ENCODE measurements at regions not wholly inside any gene's neighbourhood (a gene's known extent, or its start where the extent isn't known, plus 50 kb on each side); places are given as distances from the start of the nearest gene placed in this dataset.

DNA sequence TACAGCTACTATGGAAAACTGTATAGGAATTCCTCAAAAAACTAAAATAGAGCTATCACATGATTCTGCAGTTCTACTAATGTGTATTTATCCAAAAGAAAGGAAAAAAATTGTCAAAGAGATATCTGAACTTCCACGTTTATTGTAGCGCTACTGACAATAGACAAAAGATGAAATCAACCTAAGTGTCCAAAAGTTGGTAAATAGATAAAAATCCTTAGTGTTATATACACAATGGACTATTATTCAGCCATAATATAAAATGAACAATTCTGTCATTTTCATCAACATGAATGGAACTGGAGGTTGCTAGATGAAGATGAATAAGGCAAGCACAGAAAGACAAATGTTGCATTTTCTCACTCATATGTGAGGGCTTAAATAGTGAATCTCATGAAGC is 1492.1 kb downstream of the MRPL39 start:
- Histone ChIP-seq H3K4me3 (no peak overlapping the region), H3K9me3 (no peaks in the 10 kb centered on the region), H3K4me1 (no peaks in the 10 kb centered on the region), H3K27me3 (no peaks in the 10 kb centered on the region), H3K36me3 (no peaks in the 10 kb centered on the region), H3K27ac (no peak overlapping the region)
- in situ Hi-C loops (cut with MboI; ENCODE audit: low pct_ligation_motif_present in 1 of 4, low pct_unique_long_range_greater_than_20kb in 1 of 4, low sequenced_read_pairs in 3 of 4) (no loop called here), intact Hi-C loops (cut with DNase I; ENCODE audit: low total_unique reads) (no loop called here)
- TF ChIP-seq POLR2A (IDR thresholded peaks at IDR 0.05) (no peak), EP300 (IDR thresholded peaks at IDR 0.05; ENCODE audit: low read depth) (no peak), POLR2AphosphoS5 (IDR thresholded peaks at IDR 0.05) (no peak)
- TF ChIP-seq, protein P1, sequence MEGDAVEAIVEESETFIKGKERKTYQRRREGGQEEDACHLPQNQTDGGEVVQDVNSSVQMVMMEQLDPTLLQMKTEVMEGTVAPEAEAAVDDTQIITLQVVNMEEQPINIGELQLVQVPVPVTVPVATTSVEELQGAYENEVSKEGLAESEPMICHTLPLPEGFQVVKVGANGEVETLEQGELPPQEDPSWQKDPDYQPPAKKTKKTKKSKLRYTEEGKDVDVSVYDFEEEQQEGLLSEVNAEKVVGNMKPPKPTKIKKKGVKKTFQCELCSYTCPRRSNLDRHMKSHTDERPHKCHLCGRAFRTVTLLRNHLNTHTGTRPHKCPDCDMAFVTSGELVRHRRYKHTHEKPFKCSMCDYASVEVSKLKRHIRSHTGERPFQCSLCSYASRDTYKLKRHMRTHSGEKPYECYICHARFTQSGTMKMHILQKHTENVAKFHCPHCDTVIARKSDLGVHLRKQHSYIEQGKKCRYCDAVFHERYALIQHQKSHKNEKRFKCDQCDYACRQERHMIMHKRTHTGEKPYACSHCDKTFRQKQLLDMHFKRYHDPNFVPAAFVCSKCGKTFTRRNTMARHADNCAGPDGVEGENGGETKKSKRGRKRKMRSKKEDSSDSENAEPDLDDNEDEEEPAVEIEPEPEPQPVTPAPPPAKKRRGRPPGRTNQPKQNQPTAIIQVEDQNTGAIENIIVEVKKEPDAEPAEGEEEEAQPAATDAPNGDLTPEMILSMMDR (IDR thresholded peaks at IDR 0.05) = no peak
- no peak for DNase-seq
- WGBS, 2 donors (ENCODE audit: low coverage in 1 of 2) = 87 to 88% methylated on average over 2 of the region's 2 CpGs

DNA sequence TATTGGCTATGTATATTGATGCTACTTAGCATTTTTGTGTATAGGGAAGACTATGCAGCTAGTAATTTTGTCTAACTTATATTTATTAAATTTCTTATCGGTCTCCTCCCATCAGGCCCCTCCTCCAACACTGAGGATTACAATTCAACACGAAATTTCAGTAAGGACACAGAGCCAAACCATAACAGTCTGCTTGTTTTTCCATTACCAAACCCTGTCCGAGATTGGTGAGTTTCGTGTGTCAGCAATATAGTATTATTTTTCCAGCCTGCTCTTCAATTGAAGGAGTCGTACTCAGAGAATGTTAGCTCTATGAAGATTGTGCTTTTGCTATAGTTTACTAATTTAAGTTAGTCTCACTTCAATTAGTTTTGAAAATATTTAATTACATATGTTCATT is 1495.3 kb downstream of the MRPL39 start:
- Histone ChIP-seq H3K36me3 (no peaks in the 10 kb centered on the region), H3K9me3 (no peaks in the 10 kb centered on the region), H3K27ac (no peak overlapping the region), H3K4me1 (no peaks in the 10 kb centered on the region), H3K4me3 (no peak overlapping the region), H3K27me3 (no peaks in the 10 kb centered on the region)
- in situ Hi-C loops (cut with MboI; ENCODE audit: low pct_ligation_motif_present in 1 of 4, low pct_unique_long_range_greater_than_20kb in 1 of 4, low sequenced_read_pairs in 3 of 4) = no loop called here
- TF ChIP-seq, protein P1 (IDR thresholded peaks at IDR 0.05) = no peak
- no peak for TF ChIP-seq POLR2AphosphoS5 (IDR thresholded peaks at IDR 0.05)
- intact Hi-C loops (cut with DNase I; ENCODE audit: low total_unique reads) = no loop called here
- DNase-seq = no peak
- WGBS, 2 donors (ENCODE audit: low coverage in 1 of 2) = 51 to 54% methylated on average over 5 of the region's 5 CpGs

DNA sequence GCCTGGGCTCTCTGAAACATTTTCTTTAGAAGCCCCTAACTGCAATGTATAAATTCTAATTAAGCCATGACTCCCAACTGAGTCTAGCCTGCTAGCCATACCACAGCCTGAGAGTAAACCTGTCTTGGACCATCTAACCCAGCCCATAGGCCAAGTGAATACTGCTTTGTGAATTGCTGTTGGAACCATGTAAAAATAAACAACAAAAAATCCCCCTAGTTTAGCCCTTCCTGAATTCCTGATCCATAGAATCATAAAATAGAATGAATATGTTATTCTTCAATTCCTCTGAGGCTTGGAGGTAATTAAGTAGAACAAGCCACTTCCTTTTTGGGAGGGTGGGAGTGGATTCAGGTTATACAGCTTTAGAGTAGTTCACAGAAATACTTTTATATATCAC is 1496.4 kb downstream of the MRPL39 start:
- Histone ChIP-seq H3K27ac (no peak overlapping the region), H3K9me3 (no peaks in the 10 kb centered on the region), H3K36me3 (no peaks in the 10 kb centered on the region), H3K27me3 (no peaks in the 10 kb centered on the region), H3K4me1 (no peaks in the 10 kb centered on the region), H3K4me3 (no peak overlapping the region)
- no peak for TF ChIP-seq EP300 (IDR thresholded peaks at IDR 0.05; ENCODE audit: low read depth)
- TF ChIP-seq POLR2A (IDR thresholded peaks at IDR 0.05) = no peak
- TF ChIP-seq, protein P1 (IDR thresholded peaks at IDR 0.05) = no peak
- TF ChIP-seq POLR2AphosphoS5 (IDR thresholded peaks at IDR 0.05) = no peak
- no peak for DNase-seq
- in situ Hi-C loops (cut with MboI; ENCODE audit: low pct_ligation_motif_present in 1 of 4, low pct_unique_long_range_greater_than_20kb in 1 of 4, low sequenced_read_pairs in 3 of 4) (no loop called here), intact Hi-C loops (cut with DNase I; ENCODE audit: low total_unique reads) (no loop called here)

DNA sequence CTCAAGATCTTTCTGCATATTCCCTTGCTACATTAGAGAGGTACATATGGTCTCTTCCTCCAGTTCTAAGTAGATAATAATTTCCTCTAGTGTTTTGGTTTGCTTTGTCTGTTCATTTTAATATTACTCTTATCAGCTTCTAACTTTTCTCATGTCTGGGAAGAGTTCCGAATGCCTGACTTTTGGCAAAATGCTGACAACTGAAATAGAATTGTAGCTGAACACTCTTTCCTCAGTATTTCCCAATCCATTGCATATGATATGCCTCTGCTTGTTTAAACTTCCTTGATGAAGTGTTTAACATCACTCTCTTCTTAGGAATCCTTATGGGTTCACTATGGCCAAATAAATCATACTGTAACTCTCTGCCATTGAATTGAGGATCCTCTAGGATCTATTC is 1510.1 kb downstream of the MRPL39 start:
- intact Hi-C loops (cut with DNase I; ENCODE audit: low total_unique reads) = no loop called here
- Histone ChIP-seq H3K27ac (no peak overlapping the region), H3K4me3 (no peak overlapping the region), H3K4me1 (no peaks in the 10 kb centered on the region), H3K9me3 (peaks cover 0 to 3% of the 10 kb centered on the region in 2 donors), H3K27me3 (no peaks in the 10 kb centered on the region), H3K36me3 (no peaks in the 10 kb centered on the region)
- in situ Hi-C loops (cut with MboI; ENCODE audit: low pct_ligation_motif_present in 1 of 4, low pct_unique_long_range_greater_than_20kb in 1 of 4, low sequenced_read_pairs in 3 of 4) = loop anchor here in 1 of 4 donors (10.0 kb wide), 1 partner anchor 58 kb away; no protein-coding TSS in a partner anchor
- TF ChIP-seq POLR2AphosphoS5 (IDR thresholded peaks at IDR 0.05) (no peak), EP300 (IDR thresholded peaks at IDR 0.05; ENCODE audit: low read depth) (no peak), POLR2A (IDR thresholded peaks at IDR 0.05) (no peak)
- TF ChIP-seq, protein P1 (IDR thresholded peaks at IDR 0.05) = no peak
- WGBS, 2 donors (ENCODE audit: low coverage in 1 of 2) = 0% methylated on average over 1 of the region's 1 CpG; no CpG with 5 or more reads in 1 of the 2 donors
- DNase-seq = no peak

All from transverse colon (tissue), 4 donors.